Lower lobe of right lung (tissue), 2 donors: ENCODE measurements at regions not wholly inside any gene's neighbourhood (a gene's known extent, or its start where the extent isn't known, plus 50 kb on each side); places are given as distances from the start of the nearest gene placed in this dataset.
"Not testable (repeated sequence)": the region's sequence is repeated elsewhere in the genome, so short reads cannot be mapped to it uniquely, and the experiment has no call there.

ENCODE experiments used
- ATAC-seq, 2 donors: fragments of 200-7000 bp; cut with Tn5 transposase; one replicate each; pipeline ENCODE4 v1.9.1; 2020 to 2022; ENCODE audit warnings: mild to moderate bottlenecking in 2 of 2, moderate library complexity in 2 of 2
- DNase-seq: peaks from one replicate; pipeline ENCODE4 v3.0.0-alpha.2; 2020
- H3K27ac ChIP-seq: fragments of 200-600 bp; one replicate; pipeline ENCODE4 v1.8.0; 2022
- H3K27me3 ChIP-seq: fragments of 200-600 bp; one replicate; pipeline ENCODE4 v1.8.0; 2022; ENCODE audit warnings: low read depth
- H3K36me3 ChIP-seq: fragments of 200-600 bp; one replicate; pipeline ENCODE4 v1.8.0; 2022; ENCODE audit warnings: mild to moderate bottlenecking
- H3K4me1 ChIP-seq: fragments of 200-600 bp; one replicate; pipeline ENCODE4 v1.8.0; 2022
- H3K4me3 ChIP-seq: fragments of 200-600 bp; one replicate; pipeline ENCODE4 v1.8.0; 2022; ENCODE audit warnings: mild to moderate bottlenecking
- H3K9me3 ChIP-seq: fragments of 200-600 bp; one replicate; pipeline ENCODE4 v1.8.0; 2022
- CTCF ChIP-seq: fragments of 200-600 bp; IDR thresholded peaks from one replicate; pipeline ENCODE4 v1.8.0; 2022; ENCODE audit warnings: antibody characterized with exemption, mild to moderate bottlenecking
- intact Hi-C: fragments of 100-400 bp; cut with DNase I; formaldehyde crosslinking; loops from one replicate; pipeline ENCODE4 v1.11.0; 2022
- donor health status: DM: no; HTN: yes; CAD: no; lungs with severe emphysema.

DNA sequence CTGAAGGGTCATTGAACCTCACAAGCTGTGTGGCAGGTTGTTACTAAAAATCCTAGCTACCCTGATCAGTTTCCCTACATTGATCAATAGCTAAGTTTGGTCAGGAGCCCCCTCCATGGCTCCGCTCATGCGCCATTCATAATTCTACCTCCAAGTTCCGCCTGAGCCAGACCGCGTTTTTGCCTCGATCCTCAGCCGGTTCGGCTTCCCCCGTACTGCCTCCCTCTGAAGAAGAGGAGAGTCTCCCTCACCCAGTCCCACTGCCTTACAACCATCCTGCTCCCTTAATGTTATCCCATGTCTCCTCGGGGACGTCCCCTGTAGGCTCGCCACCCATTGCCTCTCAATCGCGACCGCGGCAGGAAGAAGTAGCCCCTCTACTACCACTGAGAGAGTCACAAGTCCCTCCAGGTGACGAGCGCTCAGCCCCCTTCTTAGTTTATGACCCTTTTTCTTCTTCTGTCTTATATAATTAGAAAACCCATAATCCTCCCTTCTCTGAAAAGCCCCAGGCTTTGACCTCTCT lies 158.2 kb downstream of the DEFB131A start:
- no peak for DNase-seq
- Histone ChIP-seq H3K9me3 (no peaks in the 10 kb centered on the region), H3K36me3 (no peaks in the 10 kb centered on the region), H3K4me3 (peak overlapping the region; percentile 17), H3K27me3 (no peaks in the 10 kb centered on the region), H3K4me1 (no peaks in the 10 kb centered on the region), H3K27ac (no peak overlapping the region)
- intact Hi-C loops: no loop called here
- no peak for TF ChIP-seq CTCF
- no peak for ATAC-seq

DNA sequence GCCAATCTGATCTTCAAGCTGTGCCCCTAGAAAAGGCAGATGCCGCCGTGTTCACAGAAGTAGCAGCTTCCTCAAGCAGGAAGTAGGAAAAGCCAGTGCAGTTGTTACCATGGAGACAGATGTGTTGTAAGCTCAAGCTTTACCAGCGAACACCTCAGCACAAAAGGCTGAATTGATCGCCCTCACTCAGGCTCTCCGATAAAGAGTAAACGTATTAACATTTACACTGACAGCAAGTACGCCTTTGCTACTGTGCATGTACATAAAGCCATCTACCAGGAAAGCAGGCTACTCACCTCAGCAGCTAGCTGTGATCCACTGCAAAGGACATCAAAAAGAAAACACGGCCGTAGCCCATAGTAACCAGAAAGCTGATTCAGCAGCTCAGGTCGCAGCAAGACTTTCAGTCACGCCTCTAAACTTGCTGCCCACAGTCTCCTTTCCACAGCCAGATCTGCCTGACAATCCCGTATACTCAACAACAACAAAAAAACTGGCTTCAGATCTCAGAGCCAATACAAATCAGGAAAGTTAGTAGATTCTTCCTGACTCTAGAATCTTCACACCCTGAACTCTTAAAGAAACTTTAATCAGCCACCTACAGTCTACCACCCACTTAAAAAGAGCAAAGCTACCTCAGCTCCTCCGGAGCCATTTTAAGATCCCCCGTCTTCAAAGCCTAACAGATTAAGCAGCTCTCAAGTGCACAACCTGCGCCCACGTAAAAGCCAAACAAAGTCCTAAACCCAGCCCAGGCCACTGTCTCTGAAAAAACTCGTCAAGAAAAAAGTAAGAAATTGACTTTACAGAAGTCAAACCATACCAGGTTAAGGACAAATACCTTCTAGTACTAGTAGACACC lies 160.0 kb downstream of the DEFB131A start:
- peak overlapping the region; percentile 46 for H3K27ac ChIP-seq
- intact Hi-C loops, H3K9me3 ChIP-seq, ATAC-seq, DNase-seq, H3K4me1 ChIP-seq, H3K36me3 ChIP-seq, H3K27me3 ChIP-seq: not testable (repeated sequence)
- H3K4me3 ChIP-seq: peak overlapping the region; percentile 25

GRCh38 chr4:9604893-9605190 lies 160.6 kb downstream of the DEFB131A start:
- H3K9me3 ChIP-seq, DNase-seq, H3K27ac ChIP-seq, H3K36me3 ChIP-seq, ATAC-seq, intact Hi-C loops, H3K27me3 ChIP-seq, H3K4me1 ChIP-seq: not testable (repeated sequence)
- H3K4me3 ChIP-seq: peak overlapping the region; percentile 25

- Histone ChIP-seq H3K27me3 (no peaks in the 10 kb centered on the region), H3K4me1 (no peaks in the 10 kb centered on the region), H3K36me3 (no peaks in the 10 kb centered on the region), H3K4me3 (no peak overlapping the region), H3K9me3 (no peaks in the 10 kb centered on the region), H3K27ac (no peak overlapping the region)
- no peak for DNase-seq
- ATAC-seq: no peak
- no peak for TF ChIP-seq CTCF
- intact Hi-C loops: no loop called here
Measured at GRCh38 chr4:9608300-9608699, 164.1 kb downstream of the DEFB131A start.

DNA sequence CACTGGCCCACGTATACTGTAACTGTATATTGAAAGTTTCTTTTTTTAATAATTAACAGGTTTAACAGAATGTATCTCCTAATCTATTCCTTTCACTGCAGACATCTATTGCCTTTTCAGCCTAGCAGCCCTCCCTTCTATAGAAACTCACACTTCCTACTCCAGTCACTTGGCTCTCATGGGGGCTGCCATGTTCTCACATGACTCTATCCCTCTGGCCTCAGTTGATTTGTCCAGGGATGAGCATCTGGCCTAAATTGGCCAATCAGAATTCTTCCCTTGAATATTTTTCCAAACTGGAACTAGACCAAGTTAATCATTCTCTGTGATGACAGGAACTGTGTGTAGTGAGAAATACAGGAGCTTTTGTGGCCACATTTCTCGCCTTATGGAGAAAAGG lies 166.1 kb downstream of the DEFB131A start:
- ATAC-seq, DNase-seq, intact Hi-C loops, H3K4me3 ChIP-seq, H3K9me3 ChIP-seq, H3K4me1 ChIP-seq, H3K36me3 ChIP-seq, H3K27ac ChIP-seq, H3K27me3 ChIP-seq: not testable (repeated sequence)

DNA sequence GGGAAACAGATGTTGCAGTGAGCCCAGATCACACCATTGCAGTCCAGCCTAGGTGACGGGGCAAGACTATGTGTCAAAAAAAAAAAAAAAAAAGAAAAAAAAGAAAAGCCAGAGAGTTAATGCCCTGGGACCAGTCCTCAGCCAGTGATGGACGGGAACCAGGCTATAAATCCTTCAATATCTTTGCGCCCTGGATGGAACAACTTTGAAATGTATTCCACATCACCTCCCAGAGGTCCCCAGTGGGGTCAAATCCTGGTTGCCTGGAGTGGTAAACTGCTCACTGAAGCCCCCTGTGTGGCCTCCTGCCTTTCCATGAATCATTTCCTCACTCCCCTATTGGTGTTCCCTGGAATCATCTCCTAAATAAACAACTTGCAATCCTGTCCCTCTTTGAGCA lies 166.9 kb downstream of the DEFB131A start:
- Histone ChIP-seq H3K4me3 (no peak overlapping the region), H3K4me1 (no peaks in the 10 kb centered on the region), H3K36me3 (no peaks in the 10 kb centered on the region), H3K9me3 (no peaks in the 10 kb centered on the region), H3K27ac (no peak overlapping the region), H3K27me3 (no peaks in the 10 kb centered on the region)
- intact Hi-C loops: no loop called here
- no peak for DNase-seq
- no peak for ATAC-seq
- no peak for TF ChIP-seq CTCF

DNA sequence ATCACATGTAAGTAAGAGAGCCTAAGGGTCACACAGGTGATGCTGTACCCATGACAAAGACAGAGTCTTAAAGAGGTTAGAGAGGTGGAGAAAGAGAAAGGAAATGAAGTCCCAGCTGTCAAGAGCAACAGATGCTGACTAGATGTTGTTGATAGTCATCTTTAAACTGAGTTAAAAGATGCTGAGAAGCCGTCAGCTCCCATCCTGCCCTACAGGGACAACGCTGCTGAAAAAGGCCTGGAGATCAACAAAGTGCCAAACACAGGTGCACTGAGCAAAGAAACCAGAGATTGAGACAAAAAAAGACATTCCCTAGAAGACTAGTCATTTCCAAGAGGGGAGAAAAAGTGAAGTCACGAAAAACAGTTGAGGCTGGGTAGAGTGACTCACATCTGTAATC lies 145.0 kb upstream of the DRD5 start:
- H3K36me3 ChIP-seq, H3K27ac ChIP-seq, H3K27me3 ChIP-seq, intact Hi-C loops, H3K4me1 ChIP-seq, H3K9me3 ChIP-seq, H3K4me3 ChIP-seq, DNase-seq, ATAC-seq: not testable (repeated sequence)
